ENCODE measurements at regions not wholly inside any gene's neighbourhood (a gene's known extent, or its start where the extent isn't known, plus 50 kb on each side); places are given as distances from the start of the nearest gene placed in this dataset.

- no peaks in the 10 kb centered on the region for H3K27me3 ChIP-seq (replicated peaks)
- TF ChIP-seq CTCF (IDR thresholded peaks at IDR 0.05; ENCODE audit: low read depth, low read length, missing control alignments), result no peak
- H3K36me3 ChIP-seq (replicated peaks), result no peaks in the 10 kb centered on the region
- DNase-seq, result no peak
- no peak overlapping the region for H3K27ac ChIP-seq
- no peak overlapping the region for H3K4me3 ChIP-seq (ENCODE audit: low read depth, low read length)
- in situ Hi-C loops (cut with HindIII; ENCODE audit: low pct_ligation_motif_present, low sequenced_read_pairs), result no loop called here
Observed at GRCh38 chr3:6091262-6091661, 769.7 kb upstream of the GRM7 start.

- no peak overlapping the region for H3K27ac ChIP-seq
- H3K4me3 ChIP-seq (ENCODE audit: low read depth, low read length), result no peak overlapping the region
- DNase-seq, result no peak
- H3K36me3 ChIP-seq (replicated peaks), result no peaks in the 10 kb centered on the region
- no peak for TF ChIP-seq CTCF (IDR thresholded peaks at IDR 0.05; ENCODE audit: low read depth, low read length, missing control alignments)
- in situ Hi-C loops (cut with HindIII; ENCODE audit: low pct_ligation_motif_present, low sequenced_read_pairs), result no loop called here
- no peaks in the 10 kb centered on the region for H3K27me3 ChIP-seq (replicated peaks)
Observed at GRCh38 chr3:6095006-6095405, 765.9 kb upstream of the GRM7 start.

- in situ Hi-C loops (cut with HindIII; ENCODE audit: low pct_ligation_motif_present, low sequenced_read_pairs), result no loop called here
- Histone ChIP-seq H3K36me3 (replicated peaks) (no peaks in the 10 kb centered on the region), H3K4me3 (ENCODE audit: low read depth, low read length) (no peak overlapping the region), H3K27ac (no peak overlapping the region), H3K27me3 (replicated peaks) (no peaks in the 10 kb centered on the region)
- no peak for DNase-seq
- TF ChIP-seq CTCF (IDR thresholded peaks at IDR 0.05; ENCODE audit: low read depth, low read length, missing control alignments), result no peak
Observed at GRCh38 chr3:6097021-6097420, 763.9 kb upstream of the GRM7 start.

GRCh38 chr3:6097556-6097955, 763.4 kb upstream of the GRM7 start:
- in situ Hi-C loops (cut with HindIII; ENCODE audit: low pct_ligation_motif_present, low sequenced_read_pairs), result no loop called here
- H3K27me3 ChIP-seq (replicated peaks), result no peaks in the 10 kb centered on the region
- TF ChIP-seq CTCF (IDR thresholded peaks at IDR 0.05; ENCODE audit: low read depth, low read length, missing control alignments), result no peak
- no peak for DNase-seq
- no peak overlapping the region for H3K27ac ChIP-seq
- no peak overlapping the region for H3K4me3 ChIP-seq (ENCODE audit: low read depth, low read length)
- H3K36me3 ChIP-seq (replicated peaks), result no peaks in the 10 kb centered on the region

GRCh38 chr3:6098516-6099157, 762.3 kb upstream of the GRM7 start:
- no peaks in the 10 kb centered on the region for H3K27me3 ChIP-seq (replicated peaks)
- in situ Hi-C loops (cut with HindIII; ENCODE audit: low pct_ligation_motif_present, low sequenced_read_pairs), result no loop called here
- H3K4me3 ChIP-seq (ENCODE audit: low read depth, low read length), result no peak overlapping the region
- TF ChIP-seq CTCF (IDR thresholded peaks at IDR 0.05; ENCODE audit: low read depth, low read length, missing control alignments), result no peak
- DNase-seq, result no peak
- H3K27ac ChIP-seq, result no peak overlapping the region
- H3K36me3 ChIP-seq (replicated peaks), result no peaks in the 10 kb centered on the region

- H3K27me3 ChIP-seq (replicated peaks), result no peaks in the 10 kb centered on the region
- no peak for DNase-seq
- H3K27ac ChIP-seq, result no peak overlapping the region
- no peak for TF ChIP-seq CTCF (IDR thresholded peaks at IDR 0.05; ENCODE audit: low read depth, low read length, missing control alignments)
- in situ Hi-C loops (cut with HindIII; ENCODE audit: low pct_ligation_motif_present, low sequenced_read_pairs), result no loop called here
- no peak overlapping the region for H3K4me3 ChIP-seq (ENCODE audit: low read depth, low read length)
- no peaks in the 10 kb centered on the region for H3K36me3 ChIP-seq (replicated peaks)
Observed at GRCh38 chr3:6099458-6100075, 761.3 kb upstream of the GRM7 start.
